WERI-Rb-1 (cell line): ENCODE measurements at regions not wholly inside any gene's neighbourhood (a gene's known extent, or its start where the extent isn't known, plus 50 kb on each side); places are given as distances from the start of the nearest gene placed in this dataset.
"Not testable (repeated sequence)": the region's sequence is repeated elsewhere in the genome, so short reads cannot be mapped to it uniquely, and the experiment has no call there.

ENCODE experiments used
- DNase-seq: peaks from one replicate; pipeline ENCODE4 v3.0.0-alpha.2; 2020
- H3K27ac ChIP-seq: fragments of 250-450 bp; sonication (Bioruptor Pico); 2 replicates; pipeline ENCODE4 v1.5.1; 2020; ENCODE audit warnings: mild to moderate bottlenecking, moderate library complexity
- H3K27me3 ChIP-seq: fragments of 250-450 bp; sonication (Bioruptor Pico); 2 replicates; pipeline ENCODE4 v1.5.1; 2021; ENCODE audit warnings: mild to moderate bottlenecking, low read depth, moderate library complexity; ENCODE audit not compliant: insufficient read depth, severe bottlenecking
- H3K36me3 ChIP-seq: fragments of 250-450 bp; sonication (Bioruptor Pico); 2 replicates; pipeline ENCODE4 v1.5.1; 2020; ENCODE audit warnings: mild to moderate bottlenecking, moderate library complexity
- H3K4me3 ChIP-seq: 2 replicates; pipeline ENCODE4 v1.5.1; 2011; ENCODE audit warnings: low read depth, mild to moderate bottlenecking, control low read depth, low read length
- H3K9me3 ChIP-seq: fragments of 250-450 bp; sonication (Bioruptor Pico); 2 replicates; pipeline ENCODE4 v1.5.1; 2021; ENCODE audit warnings: mild to moderate bottlenecking, moderate library complexity; ENCODE audit not compliant: severe bottlenecking
- CTCF ChIP-seq: IDR thresholded peaks from 2 replicates; pipeline ENCODE4 v1.5.1; 2011; ENCODE audit warnings: low read depth, mild to moderate bottlenecking, control low read depth, inconsistent platforms, low read length

GRCh38 chr10:8852546-8852945 lies 798.1 kb downstream of the GATA3 start:
- H3K4me3 ChIP-seq, result no peak overlapping the region

GRCh38 chr10:8853048-8853447 lies 798.6 kb downstream of the GATA3 start:
- no peaks in the 10 kb centered on the region for H3K9me3 ChIP-seq
- no peaks in the 10 kb centered on the region for H3K36me3 ChIP-seq
- H3K27ac ChIP-seq, result no peak overlapping the region
- no peaks in the 10 kb centered on the region for H3K27me3 ChIP-seq
- no peak for DNase-seq
- TF ChIP-seq CTCF, result no peak
- H3K4me3 ChIP-seq, result no peak overlapping the region

More at GRCh38 chr10:8852546-8852945, 798.1 kb downstream of the GATA3 start:
- DNase-seq, result no peak
- Histone ChIP-seq H3K27ac (no peak overlapping the region), H3K9me3 (no peaks in the 10 kb centered on the region), H3K27me3 (no peaks in the 10 kb centered on the region), H3K36me3 (no peaks in the 10 kb centered on the region)
- TF ChIP-seq CTCF, result no peak

DNA sequence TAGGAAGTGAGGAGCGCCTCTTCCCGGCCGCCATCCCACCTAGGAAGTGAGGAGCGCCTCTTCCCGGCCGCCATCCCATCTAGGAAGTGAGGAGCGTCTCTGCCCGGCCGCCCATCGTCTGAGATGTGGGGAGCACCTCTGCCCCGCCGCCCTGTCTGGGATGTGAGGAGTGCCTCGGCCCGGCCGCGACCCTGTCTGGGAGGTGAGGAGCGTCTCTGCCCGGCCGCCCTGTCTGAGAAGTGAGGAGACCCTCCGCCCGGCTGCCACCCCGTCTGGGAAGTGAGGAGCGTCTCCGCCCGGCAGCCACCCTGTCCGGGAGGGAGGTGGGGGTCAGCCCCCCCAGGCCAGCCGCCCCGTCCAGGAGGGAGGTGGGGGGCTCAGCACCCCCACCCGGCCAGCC lies 814.4 kb downstream of the GATA3 start:
- H3K27ac ChIP-seq, DNase-seq, H3K36me3 ChIP-seq, H3K4me3 ChIP-seq, H3K9me3 ChIP-seq, H3K27me3 ChIP-seq: not testable (repeated sequence)

DNA sequence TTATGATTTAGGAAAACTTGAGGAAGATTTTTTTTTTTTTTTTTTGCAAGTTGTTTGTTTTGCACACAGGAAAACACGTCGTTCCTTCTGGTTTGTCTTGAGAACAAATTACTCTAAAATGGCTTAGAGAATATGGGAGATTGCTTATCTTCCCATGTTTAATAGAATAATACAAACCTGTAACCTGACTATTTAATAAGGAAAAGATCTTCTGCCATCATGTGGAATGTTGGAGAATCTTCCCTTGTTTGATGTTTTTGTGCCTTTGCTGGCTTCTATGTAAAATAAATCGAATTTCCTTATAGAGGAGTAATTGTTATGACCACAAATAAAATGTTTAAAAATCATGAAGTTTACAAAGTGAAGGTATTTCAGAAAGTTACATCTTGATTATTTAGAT lies 818.8 kb downstream of the GATA3 start:
- TF ChIP-seq CTCF, result no peak
- Histone ChIP-seq H3K27me3 (no peaks in the 10 kb centered on the region), H3K4me3 (no peak overlapping the region), H3K9me3 (no peaks in the 10 kb centered on the region), H3K27ac (no peak overlapping the region), H3K36me3 (no peaks in the 10 kb centered on the region)
- DNase-seq, result no peak

DNA sequence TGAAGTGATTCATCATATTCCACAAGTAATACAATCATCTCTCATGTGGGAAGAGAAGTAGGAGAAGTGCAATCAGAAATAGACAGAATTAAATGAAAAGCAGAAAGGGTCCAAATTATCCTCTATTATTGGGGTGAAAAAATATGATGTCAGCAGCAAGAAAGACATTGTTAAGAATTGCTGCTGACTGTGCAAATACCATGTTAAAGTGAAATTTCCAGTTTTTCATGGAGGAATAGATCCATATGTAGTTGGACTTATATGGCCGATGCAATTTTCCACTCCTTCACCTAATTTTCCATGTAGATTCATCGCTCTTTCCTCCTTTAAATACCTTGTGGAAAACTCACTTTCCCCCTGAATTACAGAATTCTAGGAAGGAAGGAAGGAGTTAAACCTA lies 819.8 kb downstream of the GATA3 start:
- no peaks in the 10 kb centered on the region for H3K27me3 ChIP-seq
- H3K9me3 ChIP-seq, result no peaks in the 10 kb centered on the region
- no peak overlapping the region for H3K4me3 ChIP-seq
- no peak for TF ChIP-seq CTCF
- DNase-seq, result no peak
- no peaks in the 10 kb centered on the region for H3K36me3 ChIP-seq
- no peak overlapping the region for H3K27ac ChIP-seq

- no peak for TF ChIP-seq CTCF
- H3K9me3 ChIP-seq, result no peaks in the 10 kb centered on the region
- H3K27me3 ChIP-seq, result no peaks in the 10 kb centered on the region
- no peak overlapping the region for H3K4me3 ChIP-seq
- H3K27ac ChIP-seq, result no peak overlapping the region
- no peaks in the 10 kb centered on the region for H3K36me3 ChIP-seq
- no peak for DNase-seq
Measured at GRCh38 chr10:8874972-8875371, 820.5 kb downstream of the GATA3 start.

- Histone ChIP-seq H3K9me3 (no peaks in the 10 kb centered on the region), H3K27me3 (no peaks in the 10 kb centered on the region), H3K4me3 (no peak overlapping the region), H3K27ac (no peak overlapping the region), H3K36me3 (no peaks in the 10 kb centered on the region)
- no peak for TF ChIP-seq CTCF
- no peak for DNase-seq
Measured at GRCh38 chr10:8876171-8876570, 821.7 kb downstream of the GATA3 start.
